OCI-LY1 (cell line): ENCODE measurements at regions not wholly inside any gene's neighbourhood (a gene's known extent, or its start where the extent isn't known, plus 50 kb on each side); places are given as distances from the start of the nearest gene placed in this dataset.

ENCODE experiments used
- CTCF ChIP-seq: fragments of 200-600 bp; sonication (generic), shearing (Covaris generic); IDR thresholded peaks from 2 replicates; pipeline ENCODE4 v1.5.1; 2017; ENCODE audit warnings: mild to moderate bottlenecking, antibody characterized with exemption, low read length, moderate library complexity, mixed read lengths
- EZH2 ChIP-seq: fragments of 200-600 bp; sonication (generic), shearing (Covaris generic); IDR thresholded peaks from 2 replicates; pipeline ENCODE4 v1.8.0; 2017; ENCODE audit warnings: borderline replicate concordance, mixed run types, mild to moderate bottlenecking, antibody characterized with exemption, low read length, moderate library complexity, mixed read lengths

GRCh38 chr21:20083336-20083735 lies 914.9 kb upstream of the NCAM2 start:
- TF ChIP-seq CTCF (no peak), EZH2 (no peak)
